ENCODE measurements at regions not wholly inside any gene's neighbourhood (a gene's known extent, or its start where the extent isn't known, plus 50 kb on each side); places are given as distances from the start of the nearest gene placed in this dataset.

DNA sequence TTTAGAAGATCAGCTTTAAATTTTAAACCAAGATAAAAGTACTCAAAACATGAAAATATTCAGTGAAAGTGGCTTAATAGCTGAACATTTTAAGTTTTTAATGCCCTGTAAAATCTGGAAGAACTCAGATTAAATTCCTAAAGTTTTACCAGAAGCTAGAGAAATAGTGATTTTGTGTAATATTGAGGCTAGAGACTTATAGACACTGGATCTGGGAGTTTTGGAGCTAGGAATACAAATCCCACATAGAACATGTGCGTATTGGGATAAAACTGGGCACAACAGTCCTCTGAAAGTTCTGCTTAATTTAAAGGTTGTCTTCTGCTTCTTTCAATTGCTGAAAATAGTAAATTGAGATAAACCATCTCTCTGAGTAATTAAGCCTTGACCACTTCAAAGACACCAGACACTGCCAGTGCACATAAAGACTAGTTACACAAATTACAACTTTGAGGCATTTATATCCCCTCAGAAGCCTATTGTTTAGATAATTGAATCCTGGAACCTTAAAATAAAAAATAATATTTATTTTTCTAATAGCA, 1382.5 kb downstream of the OTOL1 start:
- TF ChIP-seq, protein P1, sequence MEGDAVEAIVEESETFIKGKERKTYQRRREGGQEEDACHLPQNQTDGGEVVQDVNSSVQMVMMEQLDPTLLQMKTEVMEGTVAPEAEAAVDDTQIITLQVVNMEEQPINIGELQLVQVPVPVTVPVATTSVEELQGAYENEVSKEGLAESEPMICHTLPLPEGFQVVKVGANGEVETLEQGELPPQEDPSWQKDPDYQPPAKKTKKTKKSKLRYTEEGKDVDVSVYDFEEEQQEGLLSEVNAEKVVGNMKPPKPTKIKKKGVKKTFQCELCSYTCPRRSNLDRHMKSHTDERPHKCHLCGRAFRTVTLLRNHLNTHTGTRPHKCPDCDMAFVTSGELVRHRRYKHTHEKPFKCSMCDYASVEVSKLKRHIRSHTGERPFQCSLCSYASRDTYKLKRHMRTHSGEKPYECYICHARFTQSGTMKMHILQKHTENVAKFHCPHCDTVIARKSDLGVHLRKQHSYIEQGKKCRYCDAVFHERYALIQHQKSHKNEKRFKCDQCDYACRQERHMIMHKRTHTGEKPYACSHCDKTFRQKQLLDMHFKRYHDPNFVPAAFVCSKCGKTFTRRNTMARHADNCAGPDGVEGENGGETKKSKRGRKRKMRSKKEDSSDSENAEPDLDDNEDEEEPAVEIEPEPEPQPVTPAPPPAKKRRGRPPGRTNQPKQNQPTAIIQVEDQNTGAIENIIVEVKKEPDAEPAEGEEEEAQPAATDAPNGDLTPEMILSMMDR (tag by site-specific recombination; IDR thresholded peaks at IDR 0.05), result no peak
- TF ChIP-seq ZNF629 (tag by site-specific recombination; IDR thresholded peaks at IDR 0.05) (no peak), ZNF514 (tag by site-specific recombination; IDR thresholded peaks at IDR 0.05) (no peak), ZNF274 (IDR thresholded peaks at IDR 0.05; ENCODE audit: low read length) (no peak), ZNF274 (tag by site-specific recombination; IDR thresholded peaks at IDR 0.05; ENCODE audit: borderline replicate concordance) (no peak), ZNF585B (tag by site-specific recombination; IDR thresholded peaks at IDR 0.05) (no peak), ZNF660 (tag by site-specific recombination; IDR thresholded peaks at IDR 0.05) (no peak), SETDB1 (IDR thresholded peaks at IDR 0.05; ENCODE audit: insufficient read length, low read length) (no peak)
- TF ChIP-seq, protein P2, sequence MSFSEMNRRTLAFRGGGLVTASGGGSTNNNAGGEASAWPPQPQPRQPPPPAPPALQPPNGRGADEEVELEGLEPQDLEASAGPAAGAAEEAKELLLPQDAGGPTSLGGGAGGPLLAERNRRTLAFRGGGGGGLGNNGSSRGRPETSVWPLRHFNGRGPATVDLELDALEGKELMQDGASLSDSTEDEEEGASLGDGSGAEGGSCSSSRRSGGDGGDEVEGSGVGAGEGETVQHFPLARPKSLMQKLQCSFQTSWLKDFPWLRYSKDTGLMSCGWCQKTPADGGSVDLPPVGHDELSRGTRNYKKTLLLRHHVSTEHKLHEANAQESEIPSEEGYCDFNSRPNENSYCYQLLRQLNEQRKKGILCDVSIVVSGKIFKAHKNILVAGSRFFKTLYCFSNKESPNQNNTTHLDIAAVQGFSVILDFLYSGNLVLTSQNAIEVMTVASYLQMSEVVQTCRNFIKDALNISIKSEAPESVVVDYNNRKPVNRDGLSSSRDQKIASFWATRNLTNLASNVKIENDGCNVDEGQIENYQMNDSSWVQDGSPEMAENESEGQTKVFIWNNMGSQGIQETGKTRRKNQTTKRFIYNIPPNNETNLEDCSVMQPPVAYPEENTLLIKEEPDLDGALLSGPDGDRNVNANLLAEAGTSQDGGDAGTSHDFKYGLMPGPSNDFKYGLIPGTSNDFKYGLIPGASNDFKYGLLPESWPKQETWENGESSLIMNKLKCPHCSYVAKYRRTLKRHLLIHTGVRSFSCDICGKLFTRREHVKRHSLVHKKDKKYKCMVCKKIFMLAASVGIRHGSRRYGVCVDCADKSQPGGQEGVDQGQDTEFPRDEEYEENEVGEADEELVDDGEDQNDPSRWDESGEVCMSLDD (tag by site-specific recombination; IDR thresholded peaks at IDR 0.05), result no peak
